Skin epidermis (tissue), 12 donors: ENCODE measurements at regions not wholly inside any gene's neighbourhood (a gene's known extent, or its start where the extent isn't known, plus 50 kb on each side); places are given as distances from the start of the nearest gene placed in this dataset.
A peak's percentile ranks its signal among the peaks of the same experiment; 100 is the strongest.
"Not testable (repeated sequence)": the region's sequence is repeated elsewhere in the genome, so short reads cannot be mapped to it uniquely, and the experiment has no call there.

ENCODE experiments used
- H3K27ac ChIP-seq, 21 experiments: fragments of 200-600 bp; sonication (generic) in 11 of 21; one replicate each; pipeline ENCODE4 v1.5.0; 2020; ENCODE audit warnings: mild to moderate bottlenecking in 3 of 21, inconsistent platforms in 2 of 21, moderate library complexity in 2 of 21
- H3K4me3 ChIP-seq, 7 experiments: fragments of 200-600 bp; sonication (generic) in 2 of 7; one replicate each; pipeline ENCODE4 v1.5.0; 2020; ENCODE audit warnings: inconsistent platforms in 2 of 7, mild to moderate bottlenecking in 2 of 7, moderate library complexity in 1 of 7

- H3K27ac ChIP-seq = peak overlapping the region in 5 of 21 experiments; percentile 0 to 70 (median 16)
- H3K4me3 ChIP-seq = no peak overlapping the region
Measured at GRCh38 chr15:96181873-96182301, 148.6 kb upstream of the NR2F2 start.

- Histone ChIP-seq H3K4me3 (no peak overlapping the region), H3K27ac (no peak overlapping the region)
Measured at GRCh38 chr15:96182736-96183513, 147.6 kb upstream of the NR2F2 start.

- H3K27ac ChIP-seq = no peak overlapping the region
- no peak overlapping the region for H3K4me3 ChIP-seq
Measured at GRCh38 chr15:96183514-96183850, 147.0 kb upstream of the NR2F2 start.

- H3K4me3 ChIP-seq = no peak overlapping the region
- no peak overlapping the region for H3K27ac ChIP-seq
Measured at GRCh38 chr15:96183867-96184266, 146.6 kb upstream of the NR2F2 start.

DNA sequence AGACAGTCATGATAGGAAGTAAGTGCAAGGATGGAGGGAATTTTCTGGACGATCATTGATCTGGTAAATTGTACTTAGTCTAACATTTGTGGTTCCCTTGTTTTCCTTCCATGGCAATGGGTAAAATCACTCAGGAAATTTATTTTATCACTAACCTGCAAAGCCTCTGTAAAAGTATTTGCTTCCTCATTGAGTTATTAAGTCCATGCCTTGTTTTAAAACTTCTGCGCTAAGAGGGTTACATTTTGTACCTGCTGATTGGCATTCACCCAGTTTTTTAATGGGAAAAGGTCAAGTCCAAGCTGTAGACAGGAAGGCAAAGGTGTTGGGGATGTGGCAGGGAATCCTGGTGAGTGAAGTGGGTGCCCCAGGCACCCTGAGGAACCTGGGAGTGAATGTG is 146.2 kb upstream of the NR2F2 start:
- Histone ChIP-seq H3K27ac (no peak overlapping the region), H3K4me3 (no peak overlapping the region)

GRCh38 chr15:96186105-96186504 is 144.4 kb upstream of the NR2F2 start:
- no peak overlapping the region for H3K27ac ChIP-seq
- no peak overlapping the region for H3K4me3 ChIP-seq

- H3K27ac ChIP-seq = no peak overlapping the region
- no peak overlapping the region for H3K4me3 ChIP-seq
Measured at GRCh38 chr15:96187341-96188305, 142.9 kb upstream of the NR2F2 start.

- no peak overlapping the region for H3K4me3 ChIP-seq
- no peak overlapping the region for H3K27ac ChIP-seq
Measured at GRCh38 chr15:96197721-96198120, 132.8 kb upstream of the NR2F2 start.

- H3K27ac ChIP-seq = no peak overlapping the region
- H3K4me3 ChIP-seq = no peak overlapping the region
Measured at GRCh38 chr15:96199111-96199510, 131.4 kb upstream of the NR2F2 start.

GRCh38 chr15:96200357-96200967 is 130.0 kb upstream of the NR2F2 start:
- Histone ChIP-seq H3K27ac (no peak overlapping the region), H3K4me3 (no peak overlapping the region)

DNA sequence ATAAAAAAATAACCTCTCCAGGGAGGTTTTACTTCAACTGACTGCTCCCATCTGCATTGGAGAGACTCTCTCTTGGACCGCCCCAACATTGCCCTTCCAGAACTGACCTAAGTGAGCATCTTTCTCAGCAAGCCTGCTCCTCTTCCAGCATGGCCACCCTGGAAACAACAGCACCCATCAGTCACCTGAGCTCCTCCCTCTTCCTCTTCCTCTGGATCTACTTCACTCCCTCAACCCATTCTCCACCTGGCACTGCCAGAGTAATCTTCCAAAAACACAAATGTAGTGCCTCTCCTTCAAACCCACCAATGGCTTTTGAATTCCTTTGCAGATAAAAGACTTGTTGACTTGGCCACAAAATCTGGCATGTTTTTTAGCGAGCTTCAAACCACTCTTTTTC is 128.8 kb upstream of the NR2F2 start:
- Histone ChIP-seq H3K4me3 (no peak overlapping the region), H3K27ac (no peak overlapping the region)

GRCh38 chr15:96205588-96205987 is 124.9 kb upstream of the NR2F2 start:
- not testable (repeated sequence) for H3K4me3 ChIP-seq, H3K27ac ChIP-seq

DNA sequence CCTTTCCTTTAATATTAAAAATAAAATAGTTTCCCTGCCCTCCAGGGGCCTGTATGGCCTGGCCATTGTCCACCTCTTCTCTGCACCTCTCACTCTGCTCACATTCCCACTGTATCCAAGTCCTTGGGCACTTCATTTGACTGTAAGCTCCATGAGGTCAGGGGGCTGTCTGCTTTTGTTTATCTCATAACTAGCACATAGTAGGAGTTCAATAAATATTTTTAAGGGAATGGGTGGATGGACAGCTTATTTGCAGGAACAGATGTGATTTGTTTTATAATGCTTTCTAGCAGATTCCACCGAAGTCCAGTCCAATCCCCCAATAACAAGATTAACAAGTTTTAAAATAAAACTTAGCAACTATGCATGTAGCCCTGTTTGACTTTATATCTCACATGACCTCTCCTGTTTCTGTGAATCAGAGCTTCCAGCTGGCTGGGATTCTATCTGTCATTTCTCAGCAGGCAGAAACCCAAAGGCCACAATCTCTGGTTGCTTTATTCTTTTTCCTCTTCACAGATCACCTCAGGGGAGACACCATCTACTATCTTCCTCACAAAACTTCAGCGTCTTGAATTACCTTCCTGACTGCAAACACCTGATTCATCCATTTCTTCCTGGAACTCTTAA is 123.0 kb upstream of the NR2F2 start:
- H3K27ac ChIP-seq = no peak overlapping the region
- no peak overlapping the region for H3K4me3 ChIP-seq

DNA sequence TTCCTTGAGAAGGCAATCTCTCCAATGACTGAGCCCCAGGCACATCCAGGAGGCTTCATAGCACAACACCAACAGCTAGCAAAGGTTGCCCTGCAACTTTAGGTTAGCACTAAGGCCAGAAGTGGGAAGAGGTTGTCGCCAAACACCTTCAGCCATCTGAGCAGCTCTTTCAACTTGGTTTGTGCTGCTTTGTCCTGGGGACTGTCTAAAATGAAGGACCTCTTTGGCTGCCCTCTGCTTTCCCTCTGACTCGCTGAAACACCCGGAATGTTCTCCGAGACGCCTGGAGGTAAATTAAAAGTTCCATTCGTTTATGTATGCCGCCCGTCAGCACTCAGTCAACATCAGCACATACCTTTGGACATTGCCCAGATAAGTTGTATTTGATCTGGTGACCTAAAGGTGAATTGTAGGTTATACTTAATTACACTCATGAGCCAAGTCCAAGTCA is 121.2 kb upstream of the NR2F2 start:
- Histone ChIP-seq H3K27ac (no peak overlapping the region), H3K4me3 (no peak overlapping the region)

DNA sequence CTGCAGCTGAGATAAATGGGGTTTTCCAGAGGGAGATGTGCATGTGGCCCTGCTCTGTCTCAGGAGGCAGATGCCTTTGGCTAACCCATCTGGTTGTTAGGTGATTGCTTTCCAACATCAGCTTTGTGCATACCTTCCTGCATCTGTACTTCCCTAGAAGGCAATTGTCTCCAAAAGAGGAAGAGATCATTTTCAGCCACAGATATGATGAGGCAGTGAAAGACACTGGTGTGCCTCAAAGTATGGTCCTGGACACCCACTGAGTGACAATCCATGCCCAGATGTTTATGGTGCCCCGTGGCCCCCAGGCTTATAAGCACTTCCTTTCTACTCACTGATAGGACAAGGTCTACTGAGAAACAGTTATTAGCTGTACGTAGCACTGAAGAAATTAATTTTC is 117.5 kb upstream of the NR2F2 start:
- H3K27ac ChIP-seq = no peak overlapping the region
- no peak overlapping the region for H3K4me3 ChIP-seq

GRCh38 chr15:96213896-96214295 is 116.6 kb upstream of the NR2F2 start:
- H3K4me3 ChIP-seq = no peak overlapping the region
- no peak overlapping the region for H3K27ac ChIP-seq

GRCh38 chr15:96216481-96216880 is 114.0 kb upstream of the NR2F2 start:
- not testable (repeated sequence) for H3K4me3 ChIP-seq, H3K27ac ChIP-seq

GRCh38 chr15:96217983-96218382 is 112.5 kb upstream of the NR2F2 start:
- Histone ChIP-seq H3K27ac (no peak overlapping the region), H3K4me3 (no peak overlapping the region)

GRCh38 chr15:96218623-96219455 is 111.7 kb upstream of the NR2F2 start:
- H3K27ac ChIP-seq = no peak overlapping the region
- H3K4me3 ChIP-seq = no peak overlapping the region
